GM12873 (cell line): ENCODE measurements at regions not wholly inside any gene's neighbourhood (a gene's known extent, or its start where the extent isn't known, plus 50 kb on each side); places are given as distances from the start of the nearest gene placed in this dataset.

Experiments
- CTCF ChIP-seq: IDR thresholded peaks from 2 replicates; pipeline ENCODE4 v1.5.1; 2012; ENCODE audit warnings: low read depth, mild to moderate bottlenecking, moderate library complexity, low read length, control low read depth; ENCODE audit not compliant: insufficient read depth; ENCODE audit errors: missing control alignments

GRCh38 chr4:126897038-126897437 is 735.7 kb upstream of the INTU start:
- no peak for TF ChIP-seq CTCF

GRCh38 chr4:126898815-126899214 is 733.9 kb upstream of the INTU start:
- no peak for TF ChIP-seq CTCF

GRCh38 chr4:126899331-126899801 is 733.4 kb upstream of the INTU start:
- TF ChIP-seq CTCF, result no peak

- TF ChIP-seq CTCF, result no peak
These were observed 726.3 kb upstream of the INTU start for GRCh38 chr4:126906466-126906865.

- no peak for TF ChIP-seq CTCF
These were observed 725.4 kb upstream of the INTU start for GRCh38 chr4:126907389-126907788.

GRCh38 chr4:126916049-126916625 is 716.6 kb upstream of the INTU start:
- no peak for TF ChIP-seq CTCF

- no peak for TF ChIP-seq CTCF
These were observed 716.1 kb upstream of the INTU start for GRCh38 chr4:126916626-126917140.
